ENCODE measurements at regions not wholly inside any gene's neighbourhood (a gene's known extent, or its start where the extent isn't known, plus 50 kb on each side); places are given as distances from the start of the nearest gene placed in this dataset.

- no peak for DNase-seq (ENCODE audit: low spot score)
- in situ Hi-C loops (cut with MboI; ENCODE audit: low pct_unique_long_range_greater_than_20kb, low sequenced_read_pairs, unreplicated experiment): no loop called here
- TF ChIP-seq, protein P1, sequence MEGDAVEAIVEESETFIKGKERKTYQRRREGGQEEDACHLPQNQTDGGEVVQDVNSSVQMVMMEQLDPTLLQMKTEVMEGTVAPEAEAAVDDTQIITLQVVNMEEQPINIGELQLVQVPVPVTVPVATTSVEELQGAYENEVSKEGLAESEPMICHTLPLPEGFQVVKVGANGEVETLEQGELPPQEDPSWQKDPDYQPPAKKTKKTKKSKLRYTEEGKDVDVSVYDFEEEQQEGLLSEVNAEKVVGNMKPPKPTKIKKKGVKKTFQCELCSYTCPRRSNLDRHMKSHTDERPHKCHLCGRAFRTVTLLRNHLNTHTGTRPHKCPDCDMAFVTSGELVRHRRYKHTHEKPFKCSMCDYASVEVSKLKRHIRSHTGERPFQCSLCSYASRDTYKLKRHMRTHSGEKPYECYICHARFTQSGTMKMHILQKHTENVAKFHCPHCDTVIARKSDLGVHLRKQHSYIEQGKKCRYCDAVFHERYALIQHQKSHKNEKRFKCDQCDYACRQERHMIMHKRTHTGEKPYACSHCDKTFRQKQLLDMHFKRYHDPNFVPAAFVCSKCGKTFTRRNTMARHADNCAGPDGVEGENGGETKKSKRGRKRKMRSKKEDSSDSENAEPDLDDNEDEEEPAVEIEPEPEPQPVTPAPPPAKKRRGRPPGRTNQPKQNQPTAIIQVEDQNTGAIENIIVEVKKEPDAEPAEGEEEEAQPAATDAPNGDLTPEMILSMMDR (IDR thresholded peaks at IDR 0.05; ENCODE audit: extremely low read depth, insufficient read depth, missing control alignments): no peak
Measured at GRCh38 chr4:14681330-14681729, 321.0 kb upstream of the CPEB2 start.

GRCh38 chr4:14693728-14694127 is 308.6 kb upstream of the CPEB2 start:
- in situ Hi-C loops (cut with MboI; ENCODE audit: low pct_unique_long_range_greater_than_20kb, low sequenced_read_pairs, unreplicated experiment): no loop called here
- DNase-seq (ENCODE audit: low spot score): no peak
- TF ChIP-seq, protein P1 (IDR thresholded peaks at IDR 0.05; ENCODE audit: extremely low read depth, insufficient read depth, missing control alignments): no peak

DNA sequence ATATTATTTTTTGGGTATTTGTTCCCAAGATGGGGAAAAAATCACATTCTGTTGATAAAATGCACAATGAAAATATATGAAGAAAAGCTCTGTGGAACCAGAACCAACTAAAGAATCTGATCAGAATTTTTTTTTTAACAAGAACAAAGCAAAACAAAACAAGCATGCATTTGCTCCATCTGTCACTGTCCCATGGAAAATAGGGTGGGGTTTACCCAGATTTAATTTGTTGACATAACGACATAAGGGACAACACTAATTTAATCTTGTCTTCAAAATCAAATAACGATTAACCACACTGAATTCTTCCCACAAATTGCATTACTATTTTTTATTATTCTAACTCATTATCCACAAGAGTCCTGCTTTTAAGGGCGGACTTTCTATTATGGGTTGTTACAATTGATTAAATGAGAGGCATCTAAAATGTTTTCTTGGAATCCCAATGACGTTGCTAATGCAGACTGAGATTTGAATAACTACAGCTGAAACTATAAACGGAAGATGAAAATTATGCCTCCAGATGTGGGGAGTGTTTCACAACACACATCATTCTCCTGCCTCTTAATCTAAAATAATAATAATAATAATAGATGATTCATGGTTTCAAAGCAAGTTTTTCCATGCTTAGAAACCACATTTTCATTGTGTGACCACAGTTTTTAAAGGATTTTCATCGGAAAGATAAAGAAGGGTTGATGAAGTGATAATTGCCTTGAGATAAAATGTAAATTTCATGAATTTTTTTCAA is 307.0 kb upstream of the CPEB2 start:
- TF ChIP-seq, protein P1 (IDR thresholded peaks at IDR 0.05; ENCODE audit: extremely low read depth, insufficient read depth, missing control alignments): no peak
- in situ Hi-C loops (cut with MboI; ENCODE audit: low pct_unique_long_range_greater_than_20kb, low sequenced_read_pairs, unreplicated experiment): no loop called here
- DNase-seq (ENCODE audit: low spot score): no peak

GRCh38 chr4:14700083-14700482 is 302.2 kb upstream of the CPEB2 start:
- TF ChIP-seq, protein P1 (IDR thresholded peaks at IDR 0.05; ENCODE audit: extremely low read depth, insufficient read depth, missing control alignments): no peak
- in situ Hi-C loops (cut with MboI; ENCODE audit: low pct_unique_long_range_greater_than_20kb, low sequenced_read_pairs, unreplicated experiment): no loop called here
- no peak for DNase-seq (ENCODE audit: low spot score)

DNA sequence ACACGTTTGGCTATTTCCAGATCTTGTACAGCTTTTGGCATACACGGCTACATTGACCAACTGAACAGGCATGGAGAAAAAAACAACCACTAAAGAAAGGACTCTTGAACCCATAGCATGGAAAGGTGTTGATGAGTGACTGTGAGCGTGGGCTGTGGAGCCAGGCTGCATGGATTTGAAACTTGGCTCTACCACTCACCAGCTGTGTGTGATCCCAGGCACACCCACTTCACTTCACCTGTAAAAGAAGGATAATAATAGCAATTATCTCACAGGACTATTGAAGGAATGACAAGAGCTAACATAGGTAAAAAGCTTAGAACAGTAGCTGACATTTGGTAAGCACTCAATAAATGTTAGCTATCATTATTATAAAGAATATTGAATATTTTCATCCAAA is 301.7 kb upstream of the CPEB2 start:
- TF ChIP-seq, protein P1 (IDR thresholded peaks at IDR 0.05; ENCODE audit: extremely low read depth, insufficient read depth, missing control alignments): no peak
- DNase-seq (ENCODE audit: low spot score): no peak
- in situ Hi-C loops (cut with MboI; ENCODE audit: low pct_unique_long_range_greater_than_20kb, low sequenced_read_pairs, unreplicated experiment): no loop called here

GRCh38 chr4:14701389-14701788 is 300.9 kb upstream of the CPEB2 start:
- TF ChIP-seq, protein P1 (IDR thresholded peaks at IDR 0.05; ENCODE audit: extremely low read depth, insufficient read depth, missing control alignments): no peak
- in situ Hi-C loops (cut with MboI; ENCODE audit: low pct_unique_long_range_greater_than_20kb, low sequenced_read_pairs, unreplicated experiment): no loop called here
- no peak for DNase-seq (ENCODE audit: low spot score)
